A549 (cell line): ENCODE measurements at regions not wholly inside any gene's neighbourhood (a gene's known extent, or its start where the extent isn't known, plus 50 kb on each side); places are given as distances from the start of the nearest gene placed in this dataset.

Experiments used
- ATAC-seq, 2 experiments: fragments of 200-7000 bp in 1 of 2; fragments of >200 bp in 1 of 2; cut with Nextera tagmentation in 1 of 2; cut with Tn5 transposase in 1 of 2; 3 replicates each; pipeline versions ENCODE4 v1.8.0 to v1.9.1; 2018 to 2020; ENCODE audit warnings: mild to moderate bottlenecking in 1 of 2, moderate library complexity in 1 of 2
- CTCF ChIA-PET: fragments of 300-600 bp; sonication (Branson Sonifier 250); formaldehyde crosslinking; extraction: SDS; loops from one replicate; lab custom pipeline; 2021; ENCODE audit warnings: antibody characterized with exemption, inconsistent platforms; lab: Yijun Ruan, JAX
- POLR2A ChIA-PET: fragments of 350-600 bp; formaldehyde crosslinking; extraction: SDS; loops from one replicate; lab custom pipeline; 2021; ENCODE audit warnings: antibody characterized with exemption, inconsistent platforms; lab: Yijun Ruan, JAX
- DNase-seq, 2 experiments: peaks; one replicate each; pipeline versions ENCODE4 v3.0.0 to v3.0.0-alpha.2; 2011 to 2016; ENCODE audit warnings: low read depth in 1 of 2, low spot score in 1 of 2
- FAIRE-seq: peaks from 2 replicates; lab custom pipeline; 2011; peaks lifted over from hg19 to GRCh38; lab: Jason Lieb, UNC
- H3K27ac ChIP-seq, 2 experiments: fragments of >200 bp; sonication (Bioruptor Twin); formaldehyde crosslinking; 3 replicates each; pipeline ENCODE4 v1.5.1; 2016 to 2017
- H3K4me1 ChIP-seq: fragments of >200 bp; sonication (Bioruptor Twin); formaldehyde crosslinking; 3 replicates; pipeline ENCODE4 v1.6.1; 2016
- H3K4me2 ChIP-seq: fragments of >200 bp; sonication (Bioruptor Twin); formaldehyde crosslinking; 3 replicates; pipeline ENCODE4 v1.6.1; 2016
- H3K4me3 ChIP-seq: fragments of >200 bp; sonication (Bioruptor Twin); formaldehyde crosslinking; 3 replicates; pipeline ENCODE4 v1.5.1; 2016
- H3K9me3 ChIP-seq: fragments of >200 bp; sonication (Bioruptor Twin); formaldehyde crosslinking; 3 replicates; pipeline ENCODE4 v1.6.1; 2016
- CBX2 ChIP-seq: fragments of 200-600 bp; sonication (generic); IDR thresholded peaks from 2 replicates; pipeline ENCODE4 v1.6.1; 2016; ENCODE audit warnings: low read depth, mild to moderate bottlenecking, borderline replicate concordance
- CBX8 ChIP-seq: fragments of 200-600 bp; sonication (generic); IDR thresholded peaks from 2 replicates; pipeline ENCODE4 v1.6.1; 2016
- CEBPB ChIP-seq, 2 experiments: fragments of >200 bp in 1 of 2; sonication (Bioruptor Twin) in 1 of 2; formaldehyde crosslinking in 1 of 2; IDR thresholded peaks; 2 replicates each; pipeline ENCODE4 v1.6.1; 2012 to 2016
- CHD2 ChIP-seq: fragments of 150-350 bp; IDR thresholded peaks from 2 replicates; pipeline ENCODE4 v1.6.1; 2014; ENCODE audit warnings: low read length; ENCODE audit not compliant: partially characterized antibody
- EHF ChIP-seq: fragments of 250-450 bp; sonication (Bioruptor Pico); IDR thresholded peaks from 2 replicates; pipeline ENCODE4 v1.5.0; 2020; ENCODE audit warnings: mild to moderate bottlenecking
- EHMT2 ChIP-seq: fragments of 200-600 bp; sonication (generic); IDR thresholded peaks from 2 replicates; pipeline ENCODE4 v1.6.1; 2016; ENCODE audit warnings: antibody characterized with exemption, low read depth, mild to moderate bottlenecking, moderate library complexity
- FOSL2 ChIP-seq, 2 experiments: fragments of 450-650 bp in 1 of 2; fragments of >200 bp in 1 of 2; sonication (Bioruptor Twin) in 1 of 2; formaldehyde crosslinking; IDR thresholded peaks; 2 replicates each; pipeline versions ENCODE4 v1.5.0 to v1.6.1; 2016 to 2020; ENCODE audit warnings: mild to moderate bottlenecking in 1 of 2, moderate library complexity in 1 of 2
- GATA3 ChIP-seq: IDR thresholded peaks from 2 replicates; pipeline ENCODE4 v1.6.1; 2012; ENCODE audit warnings: borderline replicate concordance
- HOXB5 ChIP-seq: fragments of 250-450 bp; sonication (Bioruptor Pico); IDR thresholded peaks from 2 replicates; pipeline ENCODE4 v1.5.0; 2020; ENCODE audit warnings: mild to moderate bottlenecking, moderate library complexity
- JUNB ChIP-seq: fragments of >200 bp; sonication (Bioruptor Twin); formaldehyde crosslinking; IDR thresholded peaks from 2 replicates; pipeline ENCODE4 v1.6.1; 2016
- KDM5A ChIP-seq: fragments of 200-600 bp; sonication (generic); IDR thresholded peaks from 2 replicates; pipeline ENCODE4 v1.6.1; 2016; ENCODE audit warnings: antibody characterized with exemption, mild to moderate bottlenecking
- MAFK ChIP-seq: fragments of 450-650 bp; IDR thresholded peaks from 2 replicates; pipeline ENCODE4 v1.6.1; 2014; ENCODE audit not compliant: partially characterized antibody
- MYC ChIP-seq: IDR thresholded peaks from 2 replicates; pipeline ENCODE4 v1.6.1; 2012; ENCODE audit warnings: mild to moderate bottlenecking, inconsistent platforms, low read length, improper control_type of control experiment, borderline replicate concordance
- NPAS2 ChIP-seq: fragments of 250-450 bp; sonication (Bioruptor Pico); IDR thresholded peaks from 2 replicates; pipeline ENCODE4 v1.8.0; 2022; ENCODE audit warnings: mild to moderate bottlenecking, moderate library complexity, borderline replicate concordance
- POLR2A ChIP-seq: IDR thresholded peaks from 2 replicates; pipeline ENCODE4 v1.6.1; 2012; ENCODE audit warnings: mild to moderate bottlenecking, low read length
- POLR2AphosphoS2 ChIP-seq: conservative IDR thresholded peaks from 2 replicates; pipeline ENCODE4 v1.6.1; 2012; ENCODE audit warnings: low read length, improper control_type of control experiment, inconsistent platforms
- RAD21 ChIP-seq, 2 experiments: fragments of >200 bp in 1 of 2; sonication (Bioruptor Twin) in 1 of 2; formaldehyde crosslinking in 1 of 2; IDR thresholded peaks in 1 of 2; conservative IDR thresholded peaks in 1 of 2; 2 replicates in 1 of 2; 3 replicates in 1 of 2; pipeline ENCODE4 v1.6.1; 2012 to 2018; ENCODE audit warnings: inconsistent platforms in 1 of 2
- RARB ChIP-seq: fragments of 250-450 bp; sonication (Bioruptor Pico); IDR thresholded peaks from 2 replicates; pipeline ENCODE4 v1.8.0; 2021; ENCODE audit warnings: mild to moderate bottlenecking, moderate library complexity
- RFX5 ChIP-seq: fragments of 450-650 bp; IDR thresholded peaks from 2 replicates; pipeline ENCODE4 v1.7.1; 2014; ENCODE audit warnings: antibody characterized with exemption, mild to moderate bottlenecking, moderate library complexity
- RNF2 ChIP-seq: fragments of 200-600 bp; sonication (generic); IDR thresholded peaks from 2 replicates; pipeline ENCODE4 v1.6.1; 2016; ENCODE audit warnings: low read depth, mild to moderate bottlenecking, antibody characterized with exemption, moderate library complexity, borderline replicate concordance
- SREBF2 ChIP-seq: fragments of 450-650 bp; IDR thresholded peaks from 2 replicates; pipeline ENCODE4 v1.6.1; 2014; ENCODE audit warnings: mild to moderate bottlenecking, moderate library complexity
- ZSCAN20 ChIP-seq: fragments of 250-450 bp; sonication (Bioruptor Pico); IDR thresholded peaks from 2 replicates; pipeline ENCODE4 v1.8.0; 2022; ENCODE audit warnings: mild to moderate bottlenecking, moderate library complexity
- WGBS: methylation state at CpG from one replicate; pipeline ENCODE4 v1.1.6; 2017; ENCODE audit errors: missing lambda C conversion rate; 5-methylcytosine and 5-hydroxymethylcytosine counted together
- TF ChIP-seq, protein P1 (sequence below): IDR thresholded peaks from 2 replicates; pipeline ENCODE4 v1.6.1; 2012; ENCODE audit warnings: low read depth, borderline replicate concordance
- TF ChIP-seq, protein P2 (sequence below): fragments of 200-600 bp; sonication (generic); IDR thresholded peaks from 2 replicates; pipeline ENCODE4 v1.6.1; 2016; ENCODE audit warnings: antibody characterized with exemption, mild to moderate bottlenecking, moderate library complexity
- TF ChIP-seq, protein P3 (sequence below): IDR thresholded peaks from 2 replicates; pipeline ENCODE4 v1.6.1; 2012
- TF ChIP-seq, protein P4 (sequence below): fragments of >200 bp; sonication (Bioruptor Twin); formaldehyde crosslinking; IDR thresholded peaks from 3 replicates; pipeline ENCODE4 v1.5.1; 2016
- TF ChIP-seq, protein P5 (sequence below): fragments of 250-450 bp; sonication (Bioruptor Pico); IDR thresholded peaks from 2 replicates; pipeline ENCODE4 v1.5.0; 2020; ENCODE audit warnings: low read depth, mild to moderate bottlenecking, moderate library complexity
- TF ChIP-seq, protein P6 (sequence below): fragments of 250-450 bp; sonication (Bioruptor Pico); IDR thresholded peaks from 2 replicates; pipeline ENCODE4 v1.5.0; 2021; ENCODE audit warnings: mild to moderate bottlenecking, moderate library complexity, borderline replicate concordance

DNA sequence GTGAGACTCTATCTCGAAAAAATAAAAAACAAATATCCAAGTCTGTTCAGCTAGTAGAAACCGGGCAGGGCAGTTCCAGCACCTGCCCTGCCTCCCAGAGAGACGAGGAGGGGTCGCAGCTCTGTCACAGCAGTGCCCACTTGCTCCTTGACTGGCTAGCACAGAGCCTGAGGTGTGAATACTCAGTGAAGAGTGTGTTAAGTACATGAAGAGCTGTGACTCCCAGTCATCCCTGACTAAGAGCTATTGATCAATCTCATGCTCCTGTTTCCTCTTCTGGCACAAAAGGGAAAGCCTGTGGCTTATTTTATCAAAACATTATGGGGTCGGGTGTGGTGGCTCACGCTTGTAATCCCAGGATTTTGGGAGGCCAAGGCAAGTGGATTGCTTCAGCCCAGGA, 83.0 kb upstream of the FZD7 start:
- H3K4me1 ChIP-seq: no peaks in the 10 kb centered on the region; the same call in 2 of the 3 replicates
- TF ChIP-seq, protein P1, sequence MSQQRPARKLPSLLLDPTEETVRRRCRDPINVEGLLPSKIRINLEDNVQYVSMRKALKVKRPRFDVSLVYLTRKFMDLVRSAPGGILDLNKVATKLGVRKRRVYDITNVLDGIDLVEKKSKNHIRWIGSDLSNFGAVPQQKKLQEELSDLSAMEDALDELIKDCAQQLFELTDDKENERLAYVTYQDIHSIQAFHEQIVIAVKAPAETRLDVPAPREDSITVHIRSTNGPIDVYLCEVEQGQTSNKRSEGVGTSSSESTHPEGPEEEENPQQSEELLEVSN: no peak
- TF ChIP-seq MAFK (no peak), MYC (no peak), JUNB (no peak), POLR2AphosphoS2 (no peak), GATA3 (no peak), RFX5 (no peak), FOSL2 (IDR thresholded peaks at IDR 0.05) (no peak), FOSL2 (CRISPR knock-in tag; IDR thresholded peaks at IDR 0.05) (no peak), CHD2 (no peak), CEBPB (IDR thresholded peaks at IDR 0.05) (no peak), RARB (CRISPR knock-in tag) (no peak), CBX2 (no peak)
- TF ChIP-seq, protein P2, sequence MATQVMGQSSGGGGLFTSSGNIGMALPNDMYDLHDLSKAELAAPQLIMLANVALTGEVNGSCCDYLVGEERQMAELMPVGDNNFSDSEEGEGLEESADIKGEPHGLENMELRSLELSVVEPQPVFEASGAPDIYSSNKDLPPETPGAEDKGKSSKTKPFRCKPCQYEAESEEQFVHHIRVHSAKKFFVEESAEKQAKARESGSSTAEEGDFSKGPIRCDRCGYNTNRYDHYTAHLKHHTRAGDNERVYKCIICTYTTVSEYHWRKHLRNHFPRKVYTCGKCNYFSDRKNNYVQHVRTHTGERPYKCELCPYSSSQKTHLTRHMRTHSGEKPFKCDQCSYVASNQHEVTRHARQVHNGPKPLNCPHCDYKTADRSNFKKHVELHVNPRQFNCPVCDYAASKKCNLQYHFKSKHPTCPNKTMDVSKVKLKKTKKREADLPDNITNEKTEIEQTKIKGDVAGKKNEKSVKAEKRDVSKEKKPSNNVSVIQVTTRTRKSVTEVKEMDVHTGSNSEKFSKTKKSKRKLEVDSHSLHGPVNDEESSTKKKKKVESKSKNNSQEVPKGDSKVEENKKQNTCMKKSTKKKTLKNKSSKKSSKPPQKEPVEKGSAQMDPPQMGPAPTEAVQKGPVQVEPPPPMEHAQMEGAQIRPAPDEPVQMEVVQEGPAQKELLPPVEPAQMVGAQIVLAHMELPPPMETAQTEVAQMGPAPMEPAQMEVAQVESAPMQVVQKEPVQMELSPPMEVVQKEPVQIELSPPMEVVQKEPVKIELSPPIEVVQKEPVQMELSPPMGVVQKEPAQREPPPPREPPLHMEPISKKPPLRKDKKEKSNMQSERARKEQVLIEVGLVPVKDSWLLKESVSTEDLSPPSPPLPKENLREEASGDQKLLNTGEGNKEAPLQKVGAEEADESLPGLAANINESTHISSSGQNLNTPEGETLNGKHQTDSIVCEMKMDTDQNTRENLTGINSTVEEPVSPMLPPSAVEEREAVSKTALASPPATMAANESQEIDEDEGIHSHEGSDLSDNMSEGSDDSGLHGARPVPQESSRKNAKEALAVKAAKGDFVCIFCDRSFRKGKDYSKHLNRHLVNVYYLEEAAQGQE: no peak
- TF ChIP-seq, protein P3, sequence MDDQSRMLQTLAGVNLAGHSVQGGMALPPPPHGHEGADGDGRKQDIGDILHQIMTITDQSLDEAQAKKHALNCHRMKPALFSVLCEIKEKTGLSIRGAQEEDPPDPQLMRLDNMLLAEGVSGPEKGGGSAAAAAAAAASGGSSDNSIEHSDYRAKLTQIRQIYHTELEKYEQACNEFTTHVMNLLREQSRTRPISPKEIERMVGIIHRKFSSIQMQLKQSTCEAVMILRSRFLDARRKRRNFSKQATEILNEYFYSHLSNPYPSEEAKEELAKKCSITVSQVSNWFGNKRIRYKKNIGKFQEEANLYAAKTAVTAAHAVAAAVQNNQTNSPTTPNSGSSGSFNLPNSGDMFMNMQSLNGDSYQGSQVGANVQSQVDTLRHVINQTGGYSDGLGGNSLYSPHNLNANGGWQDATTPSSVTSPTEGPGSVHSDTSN: no peak
- TF ChIP-seq, protein P4, sequence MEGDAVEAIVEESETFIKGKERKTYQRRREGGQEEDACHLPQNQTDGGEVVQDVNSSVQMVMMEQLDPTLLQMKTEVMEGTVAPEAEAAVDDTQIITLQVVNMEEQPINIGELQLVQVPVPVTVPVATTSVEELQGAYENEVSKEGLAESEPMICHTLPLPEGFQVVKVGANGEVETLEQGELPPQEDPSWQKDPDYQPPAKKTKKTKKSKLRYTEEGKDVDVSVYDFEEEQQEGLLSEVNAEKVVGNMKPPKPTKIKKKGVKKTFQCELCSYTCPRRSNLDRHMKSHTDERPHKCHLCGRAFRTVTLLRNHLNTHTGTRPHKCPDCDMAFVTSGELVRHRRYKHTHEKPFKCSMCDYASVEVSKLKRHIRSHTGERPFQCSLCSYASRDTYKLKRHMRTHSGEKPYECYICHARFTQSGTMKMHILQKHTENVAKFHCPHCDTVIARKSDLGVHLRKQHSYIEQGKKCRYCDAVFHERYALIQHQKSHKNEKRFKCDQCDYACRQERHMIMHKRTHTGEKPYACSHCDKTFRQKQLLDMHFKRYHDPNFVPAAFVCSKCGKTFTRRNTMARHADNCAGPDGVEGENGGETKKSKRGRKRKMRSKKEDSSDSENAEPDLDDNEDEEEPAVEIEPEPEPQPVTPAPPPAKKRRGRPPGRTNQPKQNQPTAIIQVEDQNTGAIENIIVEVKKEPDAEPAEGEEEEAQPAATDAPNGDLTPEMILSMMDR: no peak
- TF ChIP-seq, protein P5, sequence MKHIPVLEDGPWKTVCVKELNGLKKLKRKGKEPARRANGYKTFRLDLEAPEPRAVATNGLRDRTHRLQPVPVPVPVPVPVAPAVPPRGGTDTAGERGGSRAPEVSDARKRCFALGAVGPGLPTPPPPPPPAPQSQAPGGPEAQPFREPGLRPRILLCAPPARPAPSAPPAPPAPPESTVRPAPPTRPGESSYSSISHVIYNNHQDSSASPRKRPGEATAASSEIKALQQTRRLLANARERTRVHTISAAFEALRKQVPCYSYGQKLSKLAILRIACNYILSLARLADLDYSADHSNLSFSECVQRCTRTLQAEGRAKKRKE (CRISPR knock-in tag): no peak
- no peak for ATAC-seq
- no peak overlapping the region for H3K27ac ChIP-seq
- H3K4me3 ChIP-seq: no peak overlapping the region
- WGBS: 41% methylated on average over 6 of the region's 6 CpGs
- no peak overlapping the region for H3K4me2 ChIP-seq
- FAIRE-seq: no peak
- CTCF ChIA-PET: interaction anchor here (0.8 kb wide), 1 partner anchor 90 kb away, joined by 3 read pairs; no protein-coding TSS in a partner anchor
- POLR2A ChIA-PET: no interaction called here
- DNase-seq: no peak
- H3K9me3 ChIP-seq: no peaks in the 10 kb centered on the region

DNA sequence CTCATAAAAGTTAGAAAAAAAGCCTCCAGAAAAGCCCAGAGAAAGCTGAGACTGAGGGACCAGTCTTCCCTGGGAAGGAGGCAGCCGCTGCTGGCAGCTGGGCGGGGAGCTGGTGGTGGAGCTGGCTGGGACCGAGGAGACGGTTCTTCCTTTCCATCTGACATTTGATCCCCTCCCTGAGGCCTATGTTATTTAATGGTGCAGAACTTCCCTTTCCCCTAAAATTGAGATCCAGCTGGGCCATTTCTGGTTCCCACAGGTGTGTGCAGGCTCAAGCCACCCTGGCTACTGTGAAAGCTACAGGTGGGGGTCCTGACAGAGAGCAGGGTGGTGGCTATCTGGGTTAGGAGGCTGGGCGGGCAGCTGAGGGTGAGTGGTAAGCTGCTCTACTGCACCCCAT, 81.5 kb upstream of the FZD7 start:
- ChIA-PET CTCF (interaction anchor here (1.4 kb wide), 1 partner anchor 40 kb away, joined by 3 read pairs; no protein-coding TSS in a partner anchor), POLR2A (no interaction called here)
- WGBS: 75% methylated on average over 5 of the region's 5 CpGs
- Histone ChIP-seq H3K9me3 (no peaks in the 10 kb centered on the region), H3K27ac (no peak overlapping the region), H3K4me1 (no peaks in the 10 kb centered on the region; the same call in 2 of the 3 replicates), H3K4me2 (no peak overlapping the region), H3K4me3 (no peak overlapping the region)
- DNase-seq: no peak
- no peak; a peak in 1 of 6 replicates for ATAC-seq
- FAIRE-seq: no peak
- TF ChIP-seq MAFK (no peak), EHMT2 (no peak), KDM5A (no peak), HOXB5 (no peak), SREBF2 (no peak), CBX8 (no peak), RAD21 (conservative IDR thresholded peaks at IDR 0.05 in 1 of 2, IDR thresholded peaks at IDR 0.05 in 1 of 2) (no peak), EHF (CRISPR knock-in tag) (no peak), RNF2 (no peak), POLR2AphosphoS2 (no peak), ZSCAN20 (CRISPR knock-in tag) (no peak), NPAS2 (CRISPR knock-in tag) (no peak), POLR2A (no peak)
- TF ChIP-seq, protein P6, sequence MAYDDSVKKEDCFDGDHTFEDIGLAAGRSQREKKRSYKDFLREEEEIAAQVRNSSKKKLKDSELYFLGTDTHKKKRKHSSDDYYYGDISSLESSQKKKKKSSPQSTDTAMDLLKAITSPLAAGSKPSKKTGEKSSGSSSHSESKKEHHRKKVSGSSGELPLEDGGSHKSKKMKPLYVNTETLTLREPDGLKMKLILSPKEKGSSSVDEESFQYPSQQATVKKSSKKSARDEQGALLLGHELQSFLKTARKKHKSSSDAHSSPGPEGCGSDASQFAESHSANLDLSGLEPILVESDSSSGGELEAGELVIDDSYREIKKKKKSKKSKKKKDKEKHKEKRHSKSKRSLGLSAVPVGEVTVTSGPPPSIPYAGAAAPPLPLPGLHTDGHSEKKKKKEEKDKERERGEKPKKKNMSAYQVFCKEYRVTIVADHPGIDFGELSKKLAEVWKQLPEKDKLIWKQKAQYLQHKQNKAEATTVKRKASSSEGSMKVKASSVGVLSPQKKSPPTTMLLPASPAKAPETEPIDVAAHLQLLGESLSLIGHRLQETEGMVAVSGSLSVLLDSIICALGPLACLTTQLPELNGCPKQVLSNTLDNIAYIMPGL (CRISPR knock-in tag): no peak
- TF ChIP-seq, all 56 proteins: peak for 0
